ENCODE measurements at regions not wholly inside any gene's neighbourhood (a gene's known extent, or its start where the extent isn't known, plus 50 kb on each side); places are given as distances from the start of the nearest gene placed in this dataset.

GRCh38 chr15:61794881-61795280, 265.4 kb downstream of the VPS13C start (continued):
- TF ChIP-seq ZBTB43 (CRISPR knock-in tag; IDR thresholded peaks at IDR 0.05) = no peak

- Mint-ChIP-seq H3K4me1 (no peaks in the 10 kb centered on the region), H3K27me3 (ENCODE audit: low read depth) (no peaks in the 10 kb centered on the region), H3K27ac (no peak overlapping the region), H3K9me3 (peaks cover 7% of the 10 kb centered on the region), H3K4me3 (no peak overlapping the region), H3K36me3 (no peaks in the 10 kb centered on the region)
- TF ChIP-seq PRRX2 (CRISPR knock-in tag; IDR thresholded peaks at IDR 0.05) (no peak), SP1 (CRISPR knock-in tag; conservative IDR thresholded peaks at IDR 0.05) (no peak), EMX1 (CRISPR knock-in tag; IDR thresholded peaks at IDR 0.05) (no peak), ELF4 (CRISPR knock-in tag; IDR thresholded peaks at IDR 0.05; ENCODE audit: low read depth) (no peak), MYBL2 (CRISPR knock-in tag; IDR thresholded peaks at IDR 0.05) (no peak), GRHL2 (CRISPR knock-in tag; IDR thresholded peaks at IDR 0.05; ENCODE audit: insufficient replicate concordance, severe bottlenecking) (no peak), NR1H2 (CRISPR knock-in tag; IDR thresholded peaks at IDR 0.05) (no peak), CBFB (CRISPR knock-in tag; IDR thresholded peaks at IDR 0.05; ENCODE audit: low read depth) (no peak), ZBTB43 (CRISPR knock-in tag; IDR thresholded peaks at IDR 0.05) (no peak), RELA (CRISPR knock-in tag; IDR thresholded peaks at IDR 0.05; ENCODE audit: borderline replicate concordance) (no peak), E2F1 (CRISPR knock-in tag; IDR thresholded peaks at IDR 0.05) (no peak), RORB (CRISPR knock-in tag; IDR thresholded peaks at IDR 0.05) (no peak), E2F5 (CRISPR knock-in tag; IDR thresholded peaks at IDR 0.05) (no peak), ETV6 (CRISPR knock-in tag; IDR thresholded peaks at IDR 0.05) (no peak), ZNF219 (CRISPR knock-in tag; IDR thresholded peaks at IDR 0.05; ENCODE audit: borderline replicate concordance) (no peak), PREB (CRISPR knock-in tag; IDR thresholded peaks at IDR 0.05; ENCODE audit: borderline replicate concordance) (no peak), KAT7 (CRISPR knock-in tag; IDR thresholded peaks at IDR 0.05; ENCODE audit: borderline replicate concordance) (no peak)
- ATAC-seq = no peak
- POLR2A ChIA-PET = no interaction called here
- CTCF ChIA-PET = no interaction called here
- DNase-seq (ENCODE audit: low spot score) = no peak
Observed at GRCh38 chr15:61794276-61794675, 266.0 kb downstream of the VPS13C start.

GRCh38 chr15:61784734-61785133, 275.5 kb downstream of the VPS13C start:
- ATAC-seq (no peak), DNase-seq (ENCODE audit: low spot score) (no peak)
- Mint-ChIP-seq H3K9me3 (peaks cover 20% of the 10 kb centered on the region), H3K36me3 (no peaks in the 10 kb centered on the region), H3K4me1 (no peaks in the 10 kb centered on the region), H3K27ac (no peak overlapping the region), H3K27me3 (ENCODE audit: low read depth) (no peaks in the 10 kb centered on the region), H3K4me3 (no peak overlapping the region)
- POLR2A ChIA-PET = no interaction called here
- CTCF ChIA-PET = interaction anchor here (0.6 to 1.1 kb wide), 2 partner anchors 9 to 49 kb away, joined by 4 read pairs; no protein-coding TSS in a partner anchor
- TF ChIP-seq CREB1 (CRISPR knock-in tag; IDR thresholded peaks at IDR 0.05) (no peak), MLX (CRISPR knock-in tag; IDR thresholded peaks at IDR 0.05) (no peak), ZMAT4 (CRISPR knock-in tag; IDR thresholded peaks at IDR 0.05) (no peak), SOX15 (CRISPR knock-in tag; IDR thresholded peaks at IDR 0.05) (no peak), ZNF317 (CRISPR knock-in tag; IDR thresholded peaks at IDR 0.05; ENCODE audit: borderline replicate concordance, low read depth) (no peak), ZNF396 (CRISPR knock-in tag; IDR thresholded peaks at IDR 0.05; ENCODE audit: borderline replicate concordance) (no peak), ARID4B (CRISPR knock-in tag; IDR thresholded peaks at IDR 0.05; ENCODE audit: borderline replicate concordance) (no peak)

All from WTC11 (cell line).